GM21515 (cell line): ENCODE measurements at regions not wholly inside any gene's neighbourhood (a gene's known extent, or its start where the extent isn't known, plus 50 kb on each side); places are given as distances from the start of the nearest gene placed in this dataset.

ENCODE experiments used
- ATAC-seq: cut with Tn5 transposase; IDR thresholded peaks from one replicate; pipeline ENCODE4 v1.9.1; 2021; ENCODE audit not compliant: unreplicated experiment

DNA sequence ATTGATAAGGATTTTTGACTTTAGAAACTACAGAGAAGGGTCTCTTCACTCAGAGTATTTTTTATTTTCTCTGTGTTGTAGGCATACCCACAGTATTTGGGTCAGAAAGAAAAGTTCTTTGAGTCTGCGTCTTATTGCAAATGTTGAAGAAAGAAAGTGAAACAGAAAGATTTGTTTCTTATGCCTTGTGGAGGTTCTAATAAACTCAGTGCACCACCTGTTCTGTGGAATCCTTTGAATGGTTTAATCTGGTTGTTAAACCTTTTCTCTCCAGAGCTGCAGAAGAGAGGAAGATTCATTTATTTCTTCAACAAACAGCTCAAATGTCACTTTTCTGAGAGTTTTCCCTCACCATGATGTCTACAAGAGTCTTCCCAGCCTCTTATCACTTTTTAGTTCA lies 146.6 kb upstream of the PLEKHG7 start:
- ATAC-seq, result peak; percentile 42

DNA sequence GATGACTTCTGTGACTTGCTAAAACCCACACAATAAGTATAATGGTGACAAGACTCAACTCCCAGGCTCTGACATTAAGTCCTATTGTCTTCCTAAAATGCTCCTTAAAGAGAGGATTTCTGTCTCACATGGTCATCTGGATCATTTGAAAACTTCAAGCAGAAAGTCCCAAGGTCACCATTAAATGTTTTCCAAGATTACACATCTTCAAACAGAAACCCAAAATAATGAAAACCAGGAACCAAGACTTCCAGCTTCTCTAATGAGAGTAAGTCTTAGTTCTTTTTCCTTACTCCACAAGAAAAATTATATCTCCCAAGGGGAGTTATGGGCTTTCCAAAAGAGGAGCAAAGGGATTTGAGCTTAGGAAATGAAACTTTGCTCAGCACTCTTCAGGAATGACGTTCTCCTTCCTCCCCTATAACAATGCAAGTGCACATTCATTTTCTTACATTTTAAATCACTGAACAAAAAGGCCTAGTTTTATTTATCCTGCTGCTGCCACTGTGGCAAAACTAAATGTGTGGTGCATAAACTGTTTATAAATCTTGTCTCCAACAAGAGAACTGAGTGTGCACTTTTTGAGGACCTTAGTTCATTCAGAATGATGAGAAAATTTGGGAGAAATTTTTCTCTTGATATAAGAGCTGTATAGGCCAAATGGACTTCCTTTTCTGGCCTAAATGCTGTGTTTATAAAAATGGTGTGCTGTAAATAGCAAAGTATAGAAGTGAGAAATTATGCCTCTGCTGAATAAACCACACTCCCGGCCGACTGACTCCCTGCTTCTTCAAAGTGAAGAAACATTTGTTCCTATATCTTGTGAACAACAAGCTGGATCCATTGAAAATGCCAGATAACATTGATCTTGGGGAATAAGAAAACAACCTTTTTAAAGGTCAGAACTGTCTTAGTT lies 148.4 kb upstream of the PLEKHG7 start:
- no peak for ATAC-seq

DNA sequence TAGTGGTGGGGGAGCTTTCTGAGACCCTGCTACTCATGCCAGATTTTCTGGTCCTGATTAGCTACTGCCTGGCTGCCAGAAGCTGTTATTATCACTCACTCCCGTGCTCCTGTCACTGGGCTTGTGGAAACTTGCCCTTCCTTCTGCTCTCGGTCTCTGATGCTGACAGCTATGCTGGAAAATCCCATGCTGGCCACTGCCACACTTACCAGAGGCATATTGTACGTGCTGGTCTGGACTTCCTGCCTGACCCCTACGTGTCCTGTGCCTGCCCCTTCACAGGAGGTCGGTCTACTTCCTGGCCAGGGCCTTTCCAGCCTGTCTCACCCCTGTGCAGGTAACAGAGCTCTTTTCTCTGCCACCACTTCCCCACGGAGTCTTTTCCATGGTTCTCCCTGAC lies 149.4 kb upstream of the PLEKHG7 start:
- no peak for ATAC-seq

DNA sequence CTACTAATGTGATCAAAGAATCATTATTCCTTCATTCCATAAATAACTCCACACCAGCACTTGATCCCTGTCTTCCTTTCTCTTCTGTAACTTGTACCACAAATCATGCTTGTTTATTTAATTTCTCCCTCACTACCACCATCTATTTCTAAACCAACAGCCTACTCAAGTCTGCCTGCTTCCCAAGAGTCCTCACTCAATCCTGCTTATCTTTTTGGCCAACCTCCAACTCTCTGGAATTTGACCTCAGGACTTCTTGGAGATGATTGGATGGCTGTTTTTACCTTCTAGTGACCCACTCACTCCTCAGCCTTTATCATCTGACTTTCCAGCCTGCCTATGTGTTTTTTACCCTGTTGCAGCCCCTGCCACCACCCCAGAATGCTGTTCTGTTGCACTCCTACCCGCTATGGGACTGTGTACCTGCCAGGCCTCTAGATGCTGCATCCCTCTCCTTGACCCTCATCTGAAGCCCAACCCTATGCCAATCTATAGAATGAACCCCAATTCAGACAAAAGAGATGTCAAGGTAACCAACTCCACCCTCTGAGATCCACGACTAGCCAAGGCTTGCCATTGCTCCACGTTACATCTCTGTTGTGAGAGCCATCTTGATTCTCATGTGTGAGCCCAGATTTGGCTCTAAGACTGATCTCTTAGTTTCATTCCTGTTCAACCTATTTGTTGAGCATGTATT lies 150.2 kb upstream of the PLEKHG7 start:
- ATAC-seq, result no peak

DNA sequence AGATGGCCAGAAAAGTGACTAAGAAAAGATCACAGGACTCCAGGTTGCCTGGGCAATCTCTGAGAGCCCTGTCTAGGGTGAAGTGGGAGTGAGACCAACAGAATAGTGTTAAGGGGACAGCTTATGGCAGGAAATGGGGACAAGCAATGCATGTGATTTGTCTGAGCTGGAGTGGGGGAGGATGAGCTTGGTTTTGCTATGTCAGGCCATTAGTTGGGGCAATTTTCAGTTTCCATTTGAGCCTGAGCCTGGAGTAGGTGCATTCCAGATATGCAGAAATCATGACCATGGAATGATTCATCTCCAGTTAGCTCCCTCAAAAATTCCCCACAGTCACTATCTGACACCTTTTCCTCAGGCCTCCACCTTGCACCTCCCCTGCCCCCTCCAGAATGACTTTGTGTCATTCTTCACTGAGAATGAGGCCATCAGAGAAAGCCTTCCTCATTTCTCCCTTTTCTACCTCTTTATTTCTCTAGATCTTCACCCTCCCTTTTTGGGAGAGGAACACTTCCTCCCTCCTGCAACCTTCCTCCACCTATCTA lies 150.9 kb upstream of the PLEKHG7 start:
- peak; percentile 66 for ATAC-seq

DNA sequence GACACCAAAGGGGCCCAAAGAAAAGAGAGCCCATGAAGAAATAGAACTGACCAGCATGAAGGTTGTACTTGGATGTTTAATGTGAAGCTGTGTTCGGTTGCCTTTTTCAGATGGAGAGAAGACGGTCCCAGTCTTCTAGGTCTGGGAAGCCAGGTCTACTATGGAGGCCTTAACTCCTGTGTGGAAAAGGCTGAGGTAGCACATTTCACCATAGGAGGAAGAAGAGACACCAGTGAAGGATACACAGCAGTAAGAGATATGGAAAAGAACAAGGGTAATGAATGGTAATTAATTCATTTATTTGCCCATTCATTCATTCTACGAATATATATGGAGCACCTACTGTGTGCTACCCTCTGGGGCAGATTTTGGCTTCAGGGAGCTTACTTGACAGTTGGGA lies 151.6 kb upstream of the PLEKHG7 start:
- ATAC-seq, result no peak

DNA sequence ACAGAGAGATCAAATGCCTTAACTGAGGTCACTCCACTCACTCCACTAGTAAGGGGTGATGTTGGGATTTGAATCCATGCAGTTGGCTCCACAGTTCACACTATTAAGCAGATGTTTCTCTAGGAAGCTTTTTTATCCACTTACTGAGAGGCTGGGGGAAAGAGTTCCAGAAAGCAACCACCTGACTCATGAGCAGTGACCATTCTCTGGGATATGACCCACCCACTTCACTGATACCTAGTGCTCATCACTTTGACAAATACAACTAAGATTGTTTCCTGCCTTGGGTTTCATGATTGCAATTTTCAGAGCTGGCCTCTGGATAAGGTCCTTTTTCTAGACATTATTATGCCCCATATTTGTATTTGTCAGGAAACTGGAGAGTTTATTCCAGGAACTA lies 152.1 kb upstream of the PLEKHG7 start:
- no peak for ATAC-seq

DNA sequence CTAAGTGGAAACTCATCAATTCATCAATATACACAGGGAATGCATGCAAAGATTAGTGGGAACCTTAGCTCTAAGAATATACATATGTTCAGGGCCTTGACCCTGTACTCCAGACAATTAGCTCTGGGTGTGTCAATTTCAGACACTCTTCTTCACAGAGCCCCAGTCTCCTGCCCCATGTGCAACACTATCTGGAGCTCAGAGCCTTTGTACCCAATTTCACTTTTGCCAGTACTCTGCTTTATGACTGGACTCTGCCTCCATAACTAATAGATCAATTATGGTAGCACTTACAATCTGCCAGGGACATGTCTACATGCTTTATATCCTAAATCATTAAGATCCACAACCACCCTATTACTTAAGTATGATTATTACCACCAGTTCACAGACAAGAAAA lies 152.5 kb upstream of the PLEKHG7 start:
- no peak for ATAC-seq

DNA sequence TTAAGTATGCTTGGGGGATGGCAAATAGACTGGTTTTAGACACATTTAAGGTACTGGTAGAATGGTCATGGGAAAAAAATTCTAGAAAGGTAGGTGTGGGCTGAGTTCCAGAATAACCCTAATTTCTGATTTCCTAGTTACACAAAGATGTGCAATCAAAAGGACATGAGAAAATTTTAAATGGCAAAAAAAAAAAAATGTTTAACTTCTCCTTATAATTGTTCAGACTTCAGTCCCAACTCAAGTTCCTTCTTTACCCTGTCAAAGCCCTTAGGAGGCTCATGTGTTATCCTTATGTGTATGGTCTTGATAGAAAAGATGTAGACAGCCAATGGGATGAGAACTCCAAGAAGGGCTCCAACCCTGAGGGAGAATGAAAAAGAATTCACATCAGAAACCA lies 153.3 kb upstream of the PLEKHG7 start:
- ATAC-seq, result no peak

DNA sequence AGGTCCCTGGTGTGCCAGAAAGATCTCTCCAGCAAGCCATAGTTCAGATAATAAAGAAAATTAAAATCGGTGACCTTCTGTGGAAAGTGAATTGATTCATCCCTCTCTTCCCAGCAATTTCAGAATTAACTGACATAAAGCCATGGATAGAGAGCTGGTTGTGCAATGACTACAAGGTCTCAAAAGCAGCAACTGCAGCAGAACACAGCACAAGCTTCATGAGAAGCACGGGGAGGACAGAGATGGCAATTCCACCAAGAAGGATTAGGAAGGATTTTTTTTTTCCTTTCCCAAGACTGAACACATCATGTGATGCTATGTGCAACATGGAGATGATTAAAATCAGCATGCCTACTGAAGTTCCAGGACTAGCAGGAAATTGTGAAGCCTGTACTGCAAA lies 154.9 kb upstream of the PLEKHG7 start:
- ATAC-seq, result no peak

DNA sequence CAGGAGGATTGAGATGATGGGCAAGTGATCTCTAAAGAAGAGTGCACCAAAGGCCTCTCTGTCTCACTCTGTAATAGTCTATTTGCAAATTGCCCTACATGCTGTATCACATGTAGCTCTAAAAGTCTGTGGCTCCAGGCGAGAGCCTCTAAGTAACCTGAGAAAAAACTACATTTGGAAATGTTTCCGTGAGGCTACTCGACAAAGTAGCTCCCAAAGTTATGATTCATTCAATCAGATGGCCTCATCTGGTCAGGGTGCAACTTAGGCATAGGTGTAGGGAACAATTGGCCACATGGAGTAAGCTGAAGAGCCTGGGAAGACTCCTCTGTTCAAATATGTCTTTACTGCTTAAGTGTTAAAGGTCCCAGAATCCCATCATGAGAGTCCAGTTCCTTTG lies 155.4 kb upstream of the PLEKHG7 start:
- ATAC-seq, result no peak

DNA sequence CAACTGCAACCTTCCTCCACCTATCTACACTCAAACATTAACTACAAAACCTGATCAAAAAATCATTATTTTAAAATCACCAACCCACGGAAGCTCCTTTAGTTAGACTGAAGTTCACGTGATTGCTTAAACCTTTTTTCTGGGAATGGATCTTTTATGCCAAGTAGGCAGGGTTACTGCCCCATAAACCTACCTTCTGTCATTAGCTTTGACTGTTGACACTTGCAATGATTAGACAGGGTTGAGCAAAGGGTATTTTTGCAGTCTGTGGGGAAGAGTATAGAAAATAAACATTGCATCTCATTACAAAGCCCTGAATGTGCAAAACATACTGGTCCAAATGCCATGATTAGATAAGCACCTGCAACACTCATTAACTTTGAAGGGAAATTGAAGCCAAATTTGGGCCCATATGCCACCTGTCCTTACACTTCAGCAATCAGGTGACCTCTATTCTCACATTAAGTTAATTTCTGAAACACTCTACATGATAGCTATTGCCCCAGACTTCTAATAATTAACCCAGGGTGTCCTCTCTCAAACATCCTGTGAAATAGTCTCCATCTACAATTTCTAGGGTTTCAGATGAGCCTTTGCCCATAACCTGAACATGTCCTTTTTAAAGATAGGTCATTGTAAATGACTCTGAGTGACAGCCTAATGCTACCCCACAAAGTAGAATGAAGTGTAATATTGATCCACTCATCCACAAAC lies 156.0 kb upstream of the PLEKHG7 start:
- peak; percentile 35 for ATAC-seq

DNA sequence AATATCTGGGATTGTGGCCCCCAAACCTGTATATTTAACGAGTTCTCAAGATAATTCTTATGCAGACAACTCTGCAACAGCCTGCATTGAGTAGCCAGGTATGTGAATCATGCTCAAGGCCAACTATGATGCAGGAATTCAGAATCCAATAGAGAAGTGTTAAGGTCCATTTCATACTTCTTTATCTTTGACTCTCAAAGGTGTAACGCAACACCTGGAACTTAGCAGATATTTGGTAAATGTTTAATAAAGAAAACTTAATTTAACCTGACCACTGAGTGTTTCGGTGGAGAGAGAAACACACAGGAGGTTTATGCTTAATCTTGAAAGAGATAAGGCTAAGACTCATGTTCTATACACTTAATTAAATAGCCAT lies 156.5 kb upstream of the PLEKHG7 start:
- ATAC-seq, result peak; percentile 4

DNA sequence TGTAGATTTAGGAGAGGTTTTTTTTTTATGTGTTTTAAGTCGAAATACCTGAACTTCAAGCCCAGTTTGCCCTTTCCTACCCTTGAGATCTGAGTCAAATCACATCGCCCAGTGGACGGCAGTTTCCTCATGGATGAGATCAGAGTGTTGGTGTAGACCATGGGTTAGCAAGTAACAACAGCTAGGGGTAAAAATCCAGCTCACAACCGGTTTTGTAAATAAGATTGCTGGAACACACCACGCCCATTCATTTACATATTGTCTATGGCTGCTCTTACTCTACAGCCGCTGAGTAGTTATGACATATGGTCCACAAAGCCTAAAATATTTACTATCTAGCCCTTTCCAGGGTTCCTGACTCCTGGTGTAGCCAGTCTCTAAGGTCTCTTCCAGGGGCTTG lies 158.5 kb upstream of the PLEKHG7 start:
- no peak for ATAC-seq

DNA sequence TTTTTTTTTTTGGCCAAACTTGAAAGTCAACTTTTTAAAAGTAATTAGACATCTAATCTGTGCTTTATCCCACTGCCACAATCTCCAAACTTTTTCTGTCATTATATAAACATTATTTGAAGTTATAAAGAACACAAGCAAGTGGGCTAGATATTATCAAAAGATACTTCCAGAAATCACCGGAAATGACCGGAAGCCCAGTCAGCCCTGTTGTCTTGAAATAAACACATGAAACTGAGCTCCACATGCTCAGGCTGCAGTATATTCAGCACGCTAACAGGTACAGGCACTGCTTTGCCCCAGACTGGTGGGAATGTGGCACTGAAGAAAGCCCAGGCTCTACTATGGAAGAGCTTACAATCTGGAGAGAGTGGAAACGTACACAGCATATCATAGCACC lies 158.9 kb upstream of the PLEKHG7 start:
- no peak for ATAC-seq

DNA sequence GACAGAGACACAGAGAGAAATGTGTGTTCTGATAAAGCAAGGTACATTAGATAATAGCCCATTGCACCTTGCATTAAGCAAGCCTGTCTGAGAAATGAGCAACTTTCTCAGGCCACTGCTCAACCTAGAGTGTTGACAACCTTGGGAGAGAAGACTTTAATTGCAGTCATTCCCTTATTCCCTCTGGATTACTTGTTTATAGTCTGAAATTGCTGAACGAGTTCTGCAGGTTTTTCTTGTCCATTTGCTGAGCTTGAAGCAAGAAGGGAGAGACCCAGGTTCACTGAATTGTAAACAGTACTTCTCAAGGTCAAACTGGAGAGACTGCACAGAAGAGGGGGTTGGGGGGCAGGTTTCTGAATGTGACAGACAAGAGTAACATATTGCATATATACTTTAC lies 159.4 kb upstream of the PLEKHG7 start:
- ATAC-seq, result no peak

DNA sequence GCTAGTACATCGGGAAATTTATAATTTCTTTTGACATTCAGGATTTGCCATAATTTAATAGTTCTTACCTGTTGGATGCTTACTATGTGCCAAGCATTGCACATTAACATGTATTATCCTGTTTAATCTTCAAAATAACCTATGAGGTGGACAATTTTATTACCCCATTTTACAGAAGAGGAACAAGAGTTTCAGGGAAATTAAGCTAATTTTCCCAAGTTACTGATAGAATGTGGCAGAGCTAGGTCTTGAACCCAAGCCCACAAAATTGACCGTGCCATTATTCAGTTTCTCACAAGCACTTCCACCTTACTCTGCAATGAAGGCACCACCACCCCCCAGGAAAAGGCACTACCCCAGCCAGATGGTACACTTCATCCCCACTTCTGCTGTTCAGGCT lies 161.1 kb upstream of the PLEKHG7 start:
- ATAC-seq, result no peak

DNA sequence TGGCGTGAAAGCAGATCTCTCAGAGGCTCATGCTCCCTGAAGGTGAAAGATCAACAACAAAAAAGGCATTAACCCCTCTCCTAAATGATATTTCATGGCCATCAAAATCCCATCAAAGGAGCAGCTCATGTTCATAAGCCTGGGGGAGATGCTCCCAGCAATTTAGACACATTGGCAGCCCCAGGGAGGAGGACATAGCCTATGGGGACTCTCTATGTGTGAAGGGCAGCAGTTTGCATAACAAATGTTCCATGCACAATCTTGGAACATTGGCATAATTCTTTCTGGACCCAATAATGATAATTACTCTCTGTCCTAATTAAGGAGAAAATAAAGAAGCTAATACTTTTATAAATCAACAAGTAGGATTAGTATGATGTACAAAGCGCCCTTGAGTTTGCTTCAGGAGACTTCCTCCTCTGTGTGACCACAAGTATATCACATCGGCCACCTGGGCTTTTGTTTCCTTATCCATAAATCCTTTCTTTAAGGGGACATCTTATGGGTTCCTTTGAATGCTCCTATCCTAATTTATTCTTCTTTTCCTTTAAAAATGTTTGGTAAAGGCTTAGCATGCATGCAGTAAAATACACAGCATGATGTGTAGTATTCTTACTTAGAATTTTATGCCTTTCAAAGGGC lies 161.9 kb upstream of the PLEKHG7 start:
- ATAC-seq, result no peak

DNA sequence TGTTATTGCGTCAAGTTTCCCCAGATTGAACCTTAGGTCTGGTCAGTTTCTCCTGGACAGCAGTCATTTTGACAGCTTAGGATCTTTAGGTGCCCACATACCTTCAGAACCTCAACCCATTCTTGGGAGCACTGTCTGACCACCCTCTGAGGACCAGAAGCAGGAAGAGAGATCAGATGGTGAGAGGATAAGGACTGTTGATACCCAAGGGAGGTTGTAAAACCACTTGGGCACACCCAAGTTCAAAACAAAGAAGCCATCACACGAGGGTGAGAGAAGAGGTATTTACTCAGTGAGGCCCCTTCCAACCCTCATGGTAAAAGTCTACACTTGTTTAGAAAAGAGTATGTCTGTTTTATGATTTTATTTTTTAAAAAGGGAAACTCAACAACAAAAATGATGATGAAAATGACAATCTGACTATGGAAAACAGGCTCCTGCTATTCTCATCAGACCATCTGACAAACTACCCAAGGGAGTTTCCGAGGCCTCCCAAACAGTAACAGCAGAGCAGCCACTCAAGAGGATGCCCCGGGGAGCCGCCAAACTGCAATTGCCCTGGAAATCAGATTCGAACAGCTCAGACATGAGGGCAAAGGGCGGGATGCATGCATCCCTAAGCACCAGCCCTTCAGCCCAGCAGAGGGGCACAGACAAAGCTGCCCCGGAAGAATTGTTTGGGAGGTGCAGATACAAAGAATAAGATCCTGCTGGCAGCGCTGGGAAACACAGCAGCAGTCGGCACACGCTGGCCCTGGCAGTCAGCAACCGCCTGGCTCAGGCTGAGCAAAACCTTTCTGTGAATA lies 162.6 kb upstream of the PLEKHG7 start:
- ATAC-seq, result no peak

DNA sequence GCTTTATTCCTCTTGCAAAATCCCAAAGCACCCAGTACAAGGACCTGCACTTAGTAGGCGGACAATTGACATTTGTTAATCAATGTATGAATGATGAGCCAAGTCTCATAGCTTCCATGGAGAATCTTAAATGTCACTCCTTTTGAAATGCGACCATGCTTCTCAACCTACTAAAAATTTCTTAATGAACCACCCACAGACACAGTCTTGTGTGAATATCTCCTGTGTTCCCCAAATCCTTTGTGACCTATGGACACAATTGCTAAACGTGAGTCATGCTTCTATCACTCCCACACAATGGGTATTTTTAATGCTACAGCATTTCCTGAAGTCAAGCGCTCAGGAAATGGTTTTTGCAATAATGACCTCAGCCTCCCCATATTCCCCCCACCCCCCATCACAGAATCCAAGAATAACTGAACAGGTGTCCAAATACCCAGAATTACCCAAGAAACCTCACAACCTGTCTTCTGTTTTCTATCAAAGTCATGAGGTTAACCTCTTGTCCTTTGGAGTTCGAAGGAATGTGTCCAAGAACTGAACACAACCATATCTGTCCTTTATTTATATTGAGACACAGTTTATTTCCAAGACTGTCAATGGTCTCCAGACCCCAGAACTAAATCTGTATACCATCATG lies 163.6 kb upstream of the PLEKHG7 start:
- no peak for ATAC-seq
